H1 (cell line): ENCODE measurements at regions not wholly inside any gene's neighbourhood (a gene's known extent, or its start where the extent isn't known, plus 50 kb on each side); places are given as distances from the start of the nearest gene placed in this dataset.

Experiments used
- USF2 ChIP-seq: IDR thresholded peaks from 2 replicates; pipeline ENCODE4 v1.6.1; 2011; ENCODE audit warnings: low read length, improper control_type of control experiment

GRCh38 chr9:1222511-1222910 lies 172.4 kb downstream of the DMRT2 start (continued):
- no peak for TF ChIP-seq USF2
